ENCODE measurements at regions not wholly inside any gene's neighbourhood (a gene's known extent, or its start where the extent isn't known, plus 50 kb on each side); places are given as distances from the start of the nearest gene placed in this dataset.
A peak's percentile ranks its signal among the peaks of the same experiment; 100 is the strongest.

DNA sequence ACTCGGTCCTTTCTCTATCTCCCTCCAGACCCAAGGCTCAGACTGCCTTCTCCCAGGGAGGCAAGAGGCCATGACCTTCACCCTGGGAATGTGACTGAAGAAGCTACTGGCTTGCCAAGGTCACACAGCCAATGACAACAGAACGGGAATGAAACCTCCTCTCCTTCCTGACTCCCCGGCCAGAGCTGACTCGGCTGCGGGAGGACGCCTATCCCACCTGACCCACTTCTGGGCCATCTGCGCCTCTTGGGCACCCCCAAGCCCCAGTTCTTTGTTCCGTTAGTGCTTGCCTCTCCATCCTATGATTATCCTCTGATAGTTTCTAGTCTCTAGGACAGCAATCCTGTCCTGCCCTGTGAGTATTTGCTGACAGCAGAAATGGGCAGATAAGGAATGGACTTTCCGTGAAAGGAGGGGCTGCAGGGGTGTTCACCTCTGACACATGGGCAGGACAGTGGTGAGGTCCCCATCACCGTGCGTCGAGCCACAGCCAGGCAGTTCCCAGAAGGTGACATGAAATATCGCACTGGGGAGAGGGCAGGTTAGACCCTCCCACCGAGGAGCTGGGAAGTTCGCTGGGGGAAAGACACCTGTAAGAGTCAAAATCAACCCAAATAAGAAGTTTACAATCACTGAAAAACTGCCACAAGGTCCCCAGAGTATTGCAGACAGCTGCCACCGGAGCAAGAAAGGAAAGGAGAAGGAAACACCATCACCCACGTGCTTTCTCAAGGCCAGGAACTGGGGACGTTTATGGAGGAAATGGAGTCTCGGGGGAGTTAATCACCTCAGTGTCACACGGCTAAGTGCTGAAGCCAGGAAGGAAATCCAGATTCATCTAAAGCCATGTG lies 63.0 kb downstream of the INSIG1 start:
- peak overlapping the region in 10 of 11 experiments; percentile 23 to 97 (median 92); a peak in 19 of 22 replicates for H3K27ac ChIP-seq
- H3K9ac ChIP-seq = peak overlapping the region in 10 of 11 experiments; percentile 18 to 88 (median 84); a peak in 18 of 22 replicates
- peak overlapping the region; percentile 83 to 100 (median 95) for H3K4me2 ChIP-seq
- peak in 5 of 11 experiments; percentile 19 to 94 (median 83); a peak in 11 of 22 replicates for TF ChIP-seq Cebpa-rat (IDR thresholded peaks at IDR 0.05)
- H3K4me3 ChIP-seq = peak overlapping the region; percentile 20 to 67 (median 64); a peak in 18 of 20 replicates
- H3K4me1 ChIP-seq = peaks cover 99 to 100% (median 100%) of the 10 kb centered on the region in 10 experiments
- peaks cover 0 to 41% (median 0%) of the 10 kb centered on the region in 11 experiments; a peak in 4 of 22 replicates for H3K27me3 ChIP-seq
- H4K20me1 ChIP-seq = peaks cover 0 to 4% (median 0%) of the 10 kb centered on the region in 11 experiments; a peak in 1 of 22 replicates
- H3K36me3 ChIP-seq = peaks cover 0 to 7% (median 0%) of the 10 kb centered on the region in 11 experiments; a peak in 3 of 22 replicates
- H3K9me3 ChIP-seq (replicated peaks in 1 of 11) = no peaks in the 10 kb centered on the region

DNA sequence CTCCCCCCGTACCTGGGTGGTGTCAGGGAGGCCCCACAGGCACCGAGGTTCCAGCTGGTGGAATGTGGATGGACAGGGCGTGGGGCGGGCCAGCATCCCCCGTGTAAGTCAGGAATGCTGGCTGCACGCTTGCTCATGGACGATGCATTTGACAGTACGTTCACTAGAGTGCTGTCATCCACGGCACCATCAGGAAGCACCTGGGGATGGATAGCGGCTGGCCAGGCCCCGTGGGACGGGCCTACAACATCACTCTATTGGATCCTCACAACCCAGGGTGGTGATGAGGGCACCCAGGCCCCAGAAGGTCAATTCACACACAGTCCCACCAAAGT lies 63.6 kb downstream of the INSIG1 start:
- peaks cover 0 to 1% (median 0%) of the 10 kb centered on the region in 11 experiments; a peak in 1 of 22 replicates for H3K36me3 ChIP-seq
- H3K9me3 ChIP-seq (replicated peaks in 1 of 11) = no peaks in the 10 kb centered on the region
- peak overlapping the region; percentile 83 to 100 (median 95) for H3K4me2 ChIP-seq
- H3K4me3 ChIP-seq = peak overlapping the region in 8 of 10 experiments; percentile 20 to 67 (median 64); a peak in 13 of 20 replicates
- TF ChIP-seq Cebpa-rat (IDR thresholded peaks at IDR 0.05) = peak in 2 of 11 experiments; percentile 1 to 4; a peak in 1 of 22 replicates
- H3K9ac ChIP-seq = peak overlapping the region in 8 of 11 experiments; percentile 80 to 88 (median 84); a peak in 17 of 22 replicates
- peaks cover 94 to 95% (median 95%) of the 10 kb centered on the region in 10 experiments for H3K4me1 ChIP-seq
- H3K27ac ChIP-seq = peak overlapping the region in 10 of 11 experiments; percentile 16 to 97 (median 92); a peak in 19 of 22 replicates
- H4K20me1 ChIP-seq = peaks cover 0 to 4% (median 0%) of the 10 kb centered on the region in 11 experiments; a peak in 1 of 22 replicates
- H3K27me3 ChIP-seq = peaks cover 0 to 41% (median 0%) of the 10 kb centered on the region in 11 experiments; a peak in 4 of 22 replicates

DNA sequence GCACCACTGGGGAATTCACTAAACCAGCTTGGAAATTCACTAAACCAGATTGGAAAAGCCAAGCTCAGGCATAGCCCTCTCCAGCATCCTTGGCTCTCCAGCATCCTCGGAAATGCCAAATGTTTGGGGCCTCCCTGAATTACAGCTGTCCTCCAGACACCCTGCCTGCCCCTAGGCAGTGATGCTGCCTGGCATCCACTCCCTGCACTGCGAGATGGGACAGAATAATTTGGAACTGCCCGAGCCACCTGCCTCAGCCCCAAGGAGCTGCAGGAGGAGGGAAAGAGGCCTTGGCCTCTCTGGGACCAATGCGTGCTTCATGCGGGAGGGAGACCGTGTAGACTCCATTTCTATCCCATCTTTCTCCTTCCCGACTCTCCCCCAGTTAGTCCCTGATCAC lies 64.3 kb downstream of the INSIG1 start:
- peaks cover 88 to 89% (median 89%) of the 10 kb centered on the region in 10 experiments for H3K4me1 ChIP-seq
- no peaks in the 10 kb centered on the region for H3K36me3 ChIP-seq
- peaks cover 0 to 41% (median 0%) of the 10 kb centered on the region in 11 experiments; a peak in 4 of 22 replicates for H3K27me3 ChIP-seq
- H3K27ac ChIP-seq = peak overlapping the region in 9 of 11 experiments; percentile 16 to 97 (median 92); a peak in 18 of 22 replicates
- TF ChIP-seq Cebpa-rat (IDR thresholded peaks at IDR 0.05) = no peak
- H3K9me3 ChIP-seq (replicated peaks in 1 of 11) = no peaks in the 10 kb centered on the region
- peaks cover 0 to 4% (median 0%) of the 10 kb centered on the region in 11 experiments; a peak in 1 of 22 replicates for H4K20me1 ChIP-seq
- peak overlapping the region in 7 of 10 experiments; percentile 58 to 67 (median 65); a peak in 12 of 20 replicates for H3K4me3 ChIP-seq
- peak overlapping the region in 8 of 11 experiments; percentile 80 to 88 (median 84); a peak in 15 of 22 replicates for H3K9ac ChIP-seq
- peak overlapping the region; percentile 83 to 100 (median 95) for H3K4me2 ChIP-seq

DNA sequence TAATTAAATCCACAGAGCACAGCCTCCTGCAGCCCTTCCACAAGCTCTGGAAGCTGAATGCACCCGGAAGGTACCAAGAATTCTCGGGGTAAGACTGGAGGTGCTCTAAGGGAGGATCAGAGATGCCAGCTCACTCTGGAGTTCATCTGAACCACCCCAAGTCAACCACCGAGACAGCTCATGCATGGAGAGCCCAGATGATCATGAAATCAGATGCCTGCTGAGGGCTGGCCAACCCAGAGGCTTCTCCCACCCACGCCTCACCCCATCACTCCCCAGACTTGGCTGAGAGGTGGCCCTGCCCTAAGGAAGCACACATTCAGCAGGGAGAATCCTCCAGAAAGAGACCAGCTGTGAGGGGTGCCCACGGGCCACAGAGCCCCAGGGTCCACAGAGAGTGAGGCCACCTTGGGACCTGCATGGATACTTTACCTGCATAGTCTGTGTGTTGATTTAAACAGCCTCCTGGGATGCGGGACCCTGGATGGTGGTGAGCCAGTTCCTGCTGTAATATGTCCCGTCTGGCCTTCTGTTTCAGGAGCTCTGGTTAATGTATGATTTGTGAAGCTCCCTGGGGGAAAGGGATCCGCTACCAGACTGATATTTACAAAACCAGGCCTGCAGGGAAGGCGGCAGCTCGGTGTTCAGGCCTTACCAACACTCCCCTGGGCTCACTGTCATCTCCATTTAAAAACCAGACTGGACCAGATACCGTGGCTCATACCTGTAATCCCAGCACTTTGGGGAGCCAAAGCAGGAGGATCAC lies 64.9 kb downstream of the INSIG1 start:
- Histone ChIP-seq H3K27ac (peak overlapping the region in 9 of 11 experiments; percentile 16 to 97 (median 92); a peak in 18 of 22 replicates), H3K9me3 (replicated peaks in 1 of 11) (no peaks in the 10 kb centered on the region), H4K20me1 (peaks cover 0 to 4% (median 0%) of the 10 kb centered on the region in 11 experiments; a peak in 1 of 22 replicates), H3K4me3 (peak overlapping the region in 7 of 10 experiments; percentile 58 to 67 (median 65); a peak in 14 of 20 replicates), H3K4me2 (peak overlapping the region; percentile 83 to 100 (median 95)), H3K9ac (peak overlapping the region in 9 of 11 experiments; percentile 7 to 88 (median 84); a peak in 15 of 22 replicates), H3K36me3 (no peaks in the 10 kb centered on the region), H3K27me3 (peaks cover 0 to 41% (median 0%) of the 10 kb centered on the region in 11 experiments; a peak in 4 of 22 replicates), H3K4me1 (peaks cover 81 to 83% (median 82%) of the 10 kb centered on the region in 10 experiments)
- no peak for TF ChIP-seq Cebpa-rat (IDR thresholded peaks at IDR 0.05)

DNA sequence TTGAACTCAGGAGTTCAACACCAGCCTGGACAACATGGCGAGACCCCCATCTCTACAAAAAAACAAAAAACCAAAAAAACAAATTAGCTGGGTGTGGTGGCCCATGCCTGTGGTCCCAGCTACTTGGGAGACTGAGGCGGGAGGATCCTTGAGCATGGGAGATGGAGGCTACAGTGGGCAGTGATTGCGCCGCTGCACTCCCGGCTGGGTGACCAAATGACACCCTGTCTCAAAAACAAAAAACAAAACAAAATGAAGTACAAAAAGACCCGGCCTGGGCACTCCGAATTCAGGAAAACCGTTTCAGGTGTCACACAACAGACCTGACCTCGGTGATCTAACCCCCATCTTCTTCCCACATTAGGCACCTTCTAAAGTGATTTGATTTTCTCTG lies 65.5 kb downstream of the INSIG1 start:
- H3K4me3 ChIP-seq = peak overlapping the region in 7 of 10 experiments; percentile 58 to 67 (median 65); a peak in 14 of 20 replicates
- H3K4me1 ChIP-seq = peaks cover 76 to 77% (median 77%) of the 10 kb centered on the region in 10 experiments
- peaks cover 0 to 41% (median 0%) of the 10 kb centered on the region in 11 experiments; a peak in 4 of 22 replicates for H3K27me3 ChIP-seq
- TF ChIP-seq Cebpa-rat (IDR thresholded peaks at IDR 0.05) = no peak
- H3K36me3 ChIP-seq = no peaks in the 10 kb centered on the region
- peaks cover 0 to 4% (median 0%) of the 10 kb centered on the region in 11 experiments; a peak in 1 of 22 replicates for H4K20me1 ChIP-seq
- peak overlapping the region in 9 of 11 experiments; percentile 20 to 88 (median 84); a peak in 17 of 22 replicates for H3K9ac ChIP-seq
- H3K9me3 ChIP-seq (replicated peaks in 1 of 11) = 0 out of 22 replicates have a peak, but pooled peaks cover 0 to under 1% (median 0%) of the 10 kb centered on the region in 11 experiments
- peak overlapping the region in 8 of 11 experiments; percentile 89 to 97 (median 92); a peak in 17 of 22 replicates for H3K27ac ChIP-seq
- peak overlapping the region; percentile 83 to 100 (median 95) for H3K4me2 ChIP-seq

DNA sequence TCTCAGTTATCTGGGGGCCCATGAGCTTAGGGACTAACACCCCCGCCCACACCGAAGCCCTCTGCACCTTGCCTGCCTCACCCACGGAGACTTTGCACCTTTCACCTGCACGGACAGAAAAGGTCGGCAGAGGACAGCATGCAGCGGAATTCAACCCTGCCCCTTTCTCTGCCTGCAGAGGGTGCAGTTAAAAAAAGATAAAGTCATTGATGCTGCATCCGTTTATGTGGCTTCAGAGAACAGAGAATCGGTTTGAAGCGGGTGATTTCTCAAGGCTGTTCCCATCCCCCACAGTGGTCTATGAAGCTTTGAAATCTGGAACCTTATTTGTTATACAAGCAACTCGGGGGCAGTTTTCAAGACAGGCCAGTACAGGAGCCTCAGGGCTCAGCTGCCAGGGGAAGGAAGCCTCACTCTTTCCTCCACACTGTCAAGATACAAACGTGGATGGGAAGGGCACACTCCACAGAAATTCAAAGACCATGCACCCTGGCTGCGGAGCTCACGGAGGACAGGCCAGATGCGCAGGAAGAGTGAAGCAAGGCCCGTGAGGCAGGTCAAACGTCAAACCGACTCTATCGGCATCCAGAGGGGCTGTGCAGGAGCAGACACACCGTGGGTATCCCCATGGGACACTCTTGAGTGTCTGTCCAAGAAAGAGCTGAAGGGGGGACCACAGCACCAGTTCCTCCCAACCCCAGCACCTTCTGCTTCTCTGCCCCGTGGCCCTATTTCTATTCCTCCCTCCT lies 66.3 kb downstream of the INSIG1 start:
- peak overlapping the region in 9 of 11 experiments; percentile 26 to 97 (median 92); a peak in 17 of 22 replicates for H3K27ac ChIP-seq
- peak overlapping the region in 9 of 11 experiments; percentile 20 to 88 (median 84); a peak in 17 of 22 replicates for H3K9ac ChIP-seq
- peaks cover 74 to 77% (median 75%) of the 10 kb centered on the region in 10 experiments for H3K4me1 ChIP-seq
- peaks cover 0 to 7% (median 0%) of the 10 kb centered on the region in 11 experiments; a peak in 5 of 22 replicates for H3K9me3 ChIP-seq (replicated peaks in 1 of 11)
- peak in 4 of 11 experiments; percentile 23 to 83 (median 59); a peak in 5 of 22 replicates for TF ChIP-seq Cebpa-rat (IDR thresholded peaks at IDR 0.05)
- H3K4me2 ChIP-seq = peak overlapping the region; percentile 83 to 100 (median 95)
- peak overlapping the region in 8 of 10 experiments; percentile 4 to 67 (median 64); a peak in 15 of 20 replicates for H3K4me3 ChIP-seq
- H4K20me1 ChIP-seq = peaks cover 0 to 5% (median 0%) of the 10 kb centered on the region in 11 experiments; a peak in 1 of 22 replicates
- peaks cover 0 to 47% (median 0%) of the 10 kb centered on the region in 11 experiments; a peak in 4 of 22 replicates for H3K27me3 ChIP-seq
- no peaks in the 10 kb centered on the region for H3K36me3 ChIP-seq
